Adrenal gland (tissue), 5 donors: ENCODE measurements at regions not wholly inside any gene's neighbourhood (a gene's known extent, or its start where the extent isn't known, plus 50 kb on each side); places are given as distances from the start of the nearest gene placed in this dataset.

Source experiments
- POLR2A ChIP-seq, 2 donors: fragments of 450-650 bp; IDR thresholded peaks; one replicate each; pipeline ENCODE4 v1.6.1; 2017; ENCODE audit warnings: antibody characterized with exemption in 2 of 2, mild to moderate bottlenecking in 2 of 2, moderate library complexity in 1 of 2
- TF ChIP-seq, protein P1 (sequence below), 6 experiments: fragments of 450-650 bp in 4 of 6; fragments of 200-600 bp in 2 of 6; sonication (generic) in 1 of 6; IDR thresholded peaks; 1 replicate in 5 of 6; 2 replicates in 1 of 6; pipeline versions ENCODE4 v1.5.1 to v1.8.0; 2016 to 2021; ENCODE audit warnings: antibody characterized with exemption in 6 of 6, mild to moderate bottlenecking in 2 of 6, moderate library complexity in 1 of 6
- donor health status: DM: no; HTN: no; CAD: no.

DNA sequence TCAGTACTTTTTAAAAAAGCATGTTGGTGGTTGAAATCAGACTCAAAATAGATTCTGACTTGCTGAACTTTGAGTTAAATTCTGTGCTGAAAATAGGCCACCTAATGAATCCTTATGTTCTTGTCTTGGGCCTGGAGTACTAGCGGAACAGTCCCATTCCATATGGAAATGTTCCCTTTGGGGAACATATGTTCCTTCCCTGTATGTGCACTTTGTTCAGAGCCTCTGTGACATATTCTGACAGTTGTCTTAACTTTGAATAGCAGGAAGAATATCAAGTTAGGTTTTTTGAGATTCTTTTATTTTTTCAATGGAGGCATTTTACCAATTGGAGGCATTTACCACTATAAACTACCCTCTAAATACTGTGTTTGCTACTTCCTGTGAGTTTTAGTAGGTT, 1667.8 kb downstream of the PLA2G4A start:
- TF ChIP-seq, protein P1, sequence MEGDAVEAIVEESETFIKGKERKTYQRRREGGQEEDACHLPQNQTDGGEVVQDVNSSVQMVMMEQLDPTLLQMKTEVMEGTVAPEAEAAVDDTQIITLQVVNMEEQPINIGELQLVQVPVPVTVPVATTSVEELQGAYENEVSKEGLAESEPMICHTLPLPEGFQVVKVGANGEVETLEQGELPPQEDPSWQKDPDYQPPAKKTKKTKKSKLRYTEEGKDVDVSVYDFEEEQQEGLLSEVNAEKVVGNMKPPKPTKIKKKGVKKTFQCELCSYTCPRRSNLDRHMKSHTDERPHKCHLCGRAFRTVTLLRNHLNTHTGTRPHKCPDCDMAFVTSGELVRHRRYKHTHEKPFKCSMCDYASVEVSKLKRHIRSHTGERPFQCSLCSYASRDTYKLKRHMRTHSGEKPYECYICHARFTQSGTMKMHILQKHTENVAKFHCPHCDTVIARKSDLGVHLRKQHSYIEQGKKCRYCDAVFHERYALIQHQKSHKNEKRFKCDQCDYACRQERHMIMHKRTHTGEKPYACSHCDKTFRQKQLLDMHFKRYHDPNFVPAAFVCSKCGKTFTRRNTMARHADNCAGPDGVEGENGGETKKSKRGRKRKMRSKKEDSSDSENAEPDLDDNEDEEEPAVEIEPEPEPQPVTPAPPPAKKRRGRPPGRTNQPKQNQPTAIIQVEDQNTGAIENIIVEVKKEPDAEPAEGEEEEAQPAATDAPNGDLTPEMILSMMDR (IDR thresholded peaks at IDR 0.05), result no peak
- TF ChIP-seq POLR2A (IDR thresholded peaks at IDR 0.05), result no peak
